ENCODE measurements at regions not wholly inside any gene's neighbourhood (a gene's known extent, or its start where the extent isn't known, plus 50 kb on each side); places are given as distances from the start of the nearest gene placed in this dataset.

DNA sequence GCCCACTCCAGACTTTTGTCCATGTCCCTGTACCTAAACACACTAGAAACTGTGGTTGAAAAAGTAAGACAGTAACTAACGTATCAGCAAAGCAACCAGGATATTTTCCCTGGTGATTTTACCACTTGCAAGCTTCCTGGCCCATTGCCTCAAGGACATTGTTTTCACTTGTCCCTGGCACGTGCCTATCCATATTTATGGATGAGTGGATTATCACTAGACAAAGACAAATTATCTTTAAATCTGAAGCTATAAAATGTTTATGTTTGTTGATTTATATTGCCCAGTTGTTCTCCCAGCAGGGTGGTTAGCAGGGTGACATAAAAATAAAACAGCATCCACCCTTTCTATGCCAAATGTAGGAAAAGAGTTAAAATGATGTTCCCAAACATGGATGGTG, 93.2 kb upstream of the STEAP1 start:
- TF ChIP-seq CTCF (IDR thresholded peaks at IDR 0.05) (no peak), POLR2AphosphoS5 (IDR thresholded peaks at IDR 0.05) (no peak), POLR2A (IDR thresholded peaks at IDR 0.05) (no peak)

Measured in breast epithelium (tissue), 3 donors.